B cell (primary cell): ENCODE measurements at regions not wholly inside any gene's neighbourhood (a gene's known extent, or its start where the extent isn't known, plus 50 kb on each side); places are given as distances from the start of the nearest gene placed in this dataset.

ENCODE experiments used
- CTCF ChIP-seq: fragments of 200-600 bp; IDR thresholded peaks from one replicate; pipeline ENCODE4 v1.8.0; 2022; ENCODE audit warnings: antibody characterized with exemption, mild to moderate bottlenecking
- EZH2 ChIP-seq: IDR thresholded peaks from 2 replicates; pipeline ENCODE4 v1.6.1; 2012; ENCODE audit warnings: borderline replicate concordance, low read depth, mild to moderate bottlenecking, moderate library complexity, low read length; ENCODE audit not compliant: insufficient read depth, poor library complexity, severe bottlenecking

GRCh38 chr1:208534979-208535378, 290.8 kb upstream of the PLXNA2 start:
- TF ChIP-seq CTCF (no peak), EZH2 (no peak)
